ENCODE measurements at regions not wholly inside any gene's neighbourhood (a gene's known extent, or its start where the extent isn't known, plus 50 kb on each side); places are given as distances from the start of the nearest gene placed in this dataset.

GRCh38 chr11:16469968-16470367, 113.6 kb upstream of the SOX6 start:
- Histone ChIP-seq H3K27me3 (no peaks in the 10 kb centered on the region), H3K4me1 (peaks cover 0 to 14% (median 0%) of the 10 kb centered on the region in 4 donors), H3K27ac (peak overlapping the region in 2 of 4 donors; percentile 49 to 54), H3K36me3 (no peaks in the 10 kb centered on the region), H3K9me3 (no peaks in the 10 kb centered on the region), H3K4me3 (no peak overlapping the region)
- 31 to 59% methylated on average over 2 of the region's 2 CpGs for whole genome bisulfite sequencing, 2 donors
- TF ChIP-seq EP300 (IDR thresholded peaks at IDR 0.05) (no peak), POLR2A (IDR thresholded peaks at IDR 0.05) (no peak)
- TF ChIP-seq, protein P1, sequence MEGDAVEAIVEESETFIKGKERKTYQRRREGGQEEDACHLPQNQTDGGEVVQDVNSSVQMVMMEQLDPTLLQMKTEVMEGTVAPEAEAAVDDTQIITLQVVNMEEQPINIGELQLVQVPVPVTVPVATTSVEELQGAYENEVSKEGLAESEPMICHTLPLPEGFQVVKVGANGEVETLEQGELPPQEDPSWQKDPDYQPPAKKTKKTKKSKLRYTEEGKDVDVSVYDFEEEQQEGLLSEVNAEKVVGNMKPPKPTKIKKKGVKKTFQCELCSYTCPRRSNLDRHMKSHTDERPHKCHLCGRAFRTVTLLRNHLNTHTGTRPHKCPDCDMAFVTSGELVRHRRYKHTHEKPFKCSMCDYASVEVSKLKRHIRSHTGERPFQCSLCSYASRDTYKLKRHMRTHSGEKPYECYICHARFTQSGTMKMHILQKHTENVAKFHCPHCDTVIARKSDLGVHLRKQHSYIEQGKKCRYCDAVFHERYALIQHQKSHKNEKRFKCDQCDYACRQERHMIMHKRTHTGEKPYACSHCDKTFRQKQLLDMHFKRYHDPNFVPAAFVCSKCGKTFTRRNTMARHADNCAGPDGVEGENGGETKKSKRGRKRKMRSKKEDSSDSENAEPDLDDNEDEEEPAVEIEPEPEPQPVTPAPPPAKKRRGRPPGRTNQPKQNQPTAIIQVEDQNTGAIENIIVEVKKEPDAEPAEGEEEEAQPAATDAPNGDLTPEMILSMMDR (IDR thresholded peaks at IDR 0.05), result no peak
- no peak for DNase-seq (ENCODE audit: low spot score in 2 of 2)

GRCh38 chr11:16468735-16469453, 112.5 kb upstream of the SOX6 start:
- 84 to 87% methylated on average over 5 of the region's 5 CpGs for WGBS, 2 donors
- no peak for DNase-seq (ENCODE audit: low spot score in 2 of 2)
- no peaks in the 10 kb centered on the region for H3K36me3 ChIP-seq
- TF ChIP-seq, protein P1 (IDR thresholded peaks at IDR 0.05), result no peak
- TF ChIP-seq POLR2A (IDR thresholded peaks at IDR 0.05) (no peak), EP300 (IDR thresholded peaks at IDR 0.05) (peak in 1 of 2 donors; percentile 21)
- H3K9me3 ChIP-seq, result no peaks in the 10 kb centered on the region
- no peaks in the 10 kb centered on the region for H3K27me3 ChIP-seq
- H3K27ac ChIP-seq, result peak overlapping the region in 2 of 4 donors; percentile 49 to 54
- no peak overlapping the region for H3K4me3 ChIP-seq
- H3K4me1 ChIP-seq, result peaks cover 0 to 14% (median 0%) of the 10 kb centered on the region in 4 donors

GRCh38 chr11:16460508-16460907, 104.2 kb upstream of the SOX6 start:
- H3K27ac ChIP-seq, result no peak overlapping the region
- DNase-seq (ENCODE audit: low spot score in 2 of 2), result no peak
- no peaks in the 10 kb centered on the region for H3K4me1 ChIP-seq
- H3K4me3 ChIP-seq, result no peak overlapping the region
- no peaks in the 10 kb centered on the region for H3K9me3 ChIP-seq
- H3K36me3 ChIP-seq, result no peaks in the 10 kb centered on the region
- TF ChIP-seq POLR2A (IDR thresholded peaks at IDR 0.05), result no peak
- TF ChIP-seq, protein P1 (IDR thresholded peaks at IDR 0.05), result no peak
- no peaks in the 10 kb centered on the region for H3K27me3 ChIP-seq

DNA sequence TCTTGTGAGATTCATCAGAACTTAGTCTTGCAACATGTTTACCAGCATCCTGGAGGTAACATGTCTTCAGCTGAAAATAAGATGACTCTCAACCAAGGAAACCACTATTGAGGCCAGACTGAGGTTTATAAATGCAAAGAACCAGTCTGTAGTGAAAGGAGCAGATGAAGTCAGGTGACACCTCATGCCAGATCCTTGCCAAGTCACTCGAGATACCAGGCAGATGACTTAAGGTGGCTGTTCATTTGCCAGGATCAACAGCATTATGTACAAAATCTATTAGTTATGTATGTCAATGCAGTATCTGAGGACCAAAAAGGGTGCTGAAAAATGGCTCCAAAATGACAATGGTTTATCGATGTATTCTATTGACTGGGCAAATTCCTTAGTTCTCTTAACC, 100.0 kb upstream of the SOX6 start:
- WGBS, 2 donors, result 73 to 76% methylated on average over 2 of the region's 2 CpGs
- no peaks in the 10 kb centered on the region for H3K4me1 ChIP-seq
- no peak overlapping the region for H3K4me3 ChIP-seq
- H3K27ac ChIP-seq, result no peak overlapping the region
- no peaks in the 10 kb centered on the region for H3K36me3 ChIP-seq
- DNase-seq (ENCODE audit: low spot score in 2 of 2), result no peak
- no peaks in the 10 kb centered on the region for H3K27me3 ChIP-seq
- H3K9me3 ChIP-seq, result no peaks in the 10 kb centered on the region
- no peak for TF ChIP-seq POLR2A (IDR thresholded peaks at IDR 0.05)
- TF ChIP-seq, protein P1 (IDR thresholded peaks at IDR 0.05), result no peak
- no peak for TF ChIP-seq EP300 (IDR thresholded peaks at IDR 0.05)

DNA sequence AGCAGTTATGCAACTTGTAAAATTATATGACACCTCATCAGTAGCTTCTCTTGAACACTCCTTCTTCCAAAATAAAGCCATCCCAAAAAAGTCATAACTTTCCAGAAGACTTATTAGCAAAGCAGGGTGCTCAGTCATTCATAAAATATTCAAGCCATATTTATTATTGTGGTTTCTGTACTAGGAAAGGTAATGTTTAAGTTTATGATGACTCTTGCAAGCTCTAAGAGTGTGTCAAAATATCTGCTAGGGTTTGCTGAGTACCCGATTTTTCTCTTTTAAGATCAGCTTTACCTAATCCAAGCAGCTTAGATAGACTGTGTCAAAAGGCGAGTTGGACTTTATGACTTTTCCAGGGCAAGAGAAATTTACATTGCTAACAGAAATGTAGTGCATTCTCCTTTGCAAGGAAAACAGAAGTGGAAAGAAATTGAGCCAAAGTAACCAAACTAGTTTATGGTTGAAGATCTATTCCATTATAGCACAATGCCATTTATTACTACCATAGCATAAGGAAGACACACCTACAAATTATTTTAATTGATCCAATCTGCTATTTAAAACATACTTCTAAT, 98.0 kb upstream of the SOX6 start:
- Histone ChIP-seq H3K36me3 (no peaks in the 10 kb centered on the region), H3K27ac (no peak overlapping the region), H3K9me3 (no peaks in the 10 kb centered on the region), H3K4me1 (no peaks in the 10 kb centered on the region), H3K4me3 (no peak overlapping the region), H3K27me3 (no peaks in the 10 kb centered on the region)
- 73 to 77% methylated on average over 2 of the region's 2 CpGs for WGBS, 2 donors
- DNase-seq (ENCODE audit: low spot score in 2 of 2), result no peak
- TF ChIP-seq POLR2A (IDR thresholded peaks at IDR 0.05) (no peak), EP300 (IDR thresholded peaks at IDR 0.05) (no peak)
- TF ChIP-seq, protein P1 (IDR thresholded peaks at IDR 0.05), result no peak

All from tibial nerve (tissue), 4 donors.